ENCODE measurements at regions not wholly inside any gene's neighbourhood (a gene's known extent, or its start where the extent isn't known, plus 50 kb on each side); places are given as distances from the start of the nearest gene placed in this dataset.

DNA sequence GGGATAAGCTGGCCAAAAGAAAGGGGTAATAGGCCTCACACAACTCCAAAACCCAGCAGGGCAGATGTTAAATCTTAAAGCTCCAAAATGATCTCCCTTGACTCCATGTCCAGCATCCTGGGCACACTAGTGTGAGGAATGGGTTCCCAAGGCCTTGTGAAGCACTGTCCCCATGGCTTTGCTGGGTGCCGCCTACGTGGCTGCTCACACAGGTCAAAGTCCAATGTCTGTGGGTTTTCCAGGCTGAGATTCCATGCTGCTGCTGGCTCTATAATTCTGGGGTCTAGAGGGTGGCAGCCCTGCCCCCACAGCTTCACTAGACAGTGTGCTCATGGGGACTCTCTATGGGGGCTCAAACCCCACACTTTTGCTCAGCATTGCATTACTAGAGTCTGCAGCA lies 145.3 kb upstream of the GRIN2B start:
- Histone ChIP-seq H3K9ac (ENCODE audit: insufficient read length) (no peak overlapping the region), H3K4me3 (no peak overlapping the region), H3K9me3 (ENCODE audit: low read depth, low read length) (no peaks in the 10 kb centered on the region), H3K36me3 (ENCODE audit: insufficient read depth, low read length) (no peaks in the 10 kb centered on the region), H3K27ac (no peak overlapping the region)
- DNase-seq (ENCODE audit: low read depth, low spot score): no peak
- TF ChIP-seq POLR2AphosphoS5 (IDR thresholded peaks at IDR 0.05; ENCODE audit: borderline replicate concordance, low read depth, low read length) (no peak), EZH2 (IDR thresholded peaks at IDR 0.05) (no peak), FOXP2 (optimal IDR thresholded peaks at IDR 0.05; ENCODE audit: control extremely low read depth, extremely low read length, insufficient read depth) (no peak)

DNA sequence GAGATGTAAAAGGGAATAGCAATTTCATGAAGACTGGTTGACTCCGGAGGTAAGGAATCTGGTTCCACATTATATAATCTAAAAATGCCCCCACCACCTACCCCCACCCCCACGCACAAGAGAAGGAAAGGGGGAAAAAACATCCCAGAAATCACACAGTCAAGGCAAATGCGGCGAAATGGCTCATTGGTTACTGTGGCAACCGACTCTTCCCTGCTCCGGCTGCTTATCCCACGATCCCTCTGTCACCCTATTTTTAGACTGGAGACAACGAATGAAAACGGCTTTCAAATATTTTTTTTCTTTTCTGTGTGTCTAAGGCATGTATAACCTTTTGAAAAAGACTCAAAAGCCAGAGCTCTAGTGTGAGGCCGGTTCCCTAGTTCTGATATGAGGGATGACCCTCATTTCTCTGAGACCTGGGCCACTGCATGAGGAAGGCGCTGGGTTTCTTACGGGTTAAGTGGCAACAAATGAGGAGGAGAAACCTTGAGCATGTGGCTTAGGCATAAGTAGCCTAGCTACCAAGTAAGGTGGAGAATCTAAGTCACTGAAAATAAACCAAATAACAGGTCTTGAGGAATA lies 148.3 kb upstream of the GRIN2B start:
- TF ChIP-seq EZH2 (IDR thresholded peaks at IDR 0.05) (no peak), FOXP2 (optimal IDR thresholded peaks at IDR 0.05; ENCODE audit: control extremely low read depth, extremely low read length, insufficient read depth) (no peak), POLR2AphosphoS5 (IDR thresholded peaks at IDR 0.05; ENCODE audit: borderline replicate concordance, low read depth, low read length) (no peak)

GRCh38 chr12:14135996-14136395 lies 154.6 kb upstream of the GRIN2B start:
- Histone ChIP-seq H3K4me3 (no peak overlapping the region), H3K9ac (ENCODE audit: insufficient read length) (no peak overlapping the region), H3K27ac (no peak overlapping the region), H3K9me3 (ENCODE audit: low read depth, low read length) (no peaks in the 10 kb centered on the region), H3K36me3 (ENCODE audit: insufficient read depth, low read length) (no peaks in the 10 kb centered on the region)
- no peak for DNase-seq (ENCODE audit: low read depth, low spot score)
- TF ChIP-seq FOXP2 (optimal IDR thresholded peaks at IDR 0.05; ENCODE audit: control extremely low read depth, extremely low read length, insufficient read depth) (no peak), POLR2AphosphoS5 (IDR thresholded peaks at IDR 0.05; ENCODE audit: borderline replicate concordance, low read depth, low read length) (no peak), EZH2 (IDR thresholded peaks at IDR 0.05) (no peak)

More for the DNA sequence above, 148.3 kb upstream of the GRIN2B start:
- DNase-seq (ENCODE audit: low read depth, low spot score): no peak
- no peaks in the 10 kb centered on the region for H3K36me3 ChIP-seq (ENCODE audit: insufficient read depth, low read length)
- no peak overlapping the region for H3K4me3 ChIP-seq
- H3K27ac ChIP-seq: no peak overlapping the region
- no peak overlapping the region for H3K9ac ChIP-seq (ENCODE audit: insufficient read length)
- no peaks in the 10 kb centered on the region for H3K9me3 ChIP-seq (ENCODE audit: low read depth, low read length)

DNA sequence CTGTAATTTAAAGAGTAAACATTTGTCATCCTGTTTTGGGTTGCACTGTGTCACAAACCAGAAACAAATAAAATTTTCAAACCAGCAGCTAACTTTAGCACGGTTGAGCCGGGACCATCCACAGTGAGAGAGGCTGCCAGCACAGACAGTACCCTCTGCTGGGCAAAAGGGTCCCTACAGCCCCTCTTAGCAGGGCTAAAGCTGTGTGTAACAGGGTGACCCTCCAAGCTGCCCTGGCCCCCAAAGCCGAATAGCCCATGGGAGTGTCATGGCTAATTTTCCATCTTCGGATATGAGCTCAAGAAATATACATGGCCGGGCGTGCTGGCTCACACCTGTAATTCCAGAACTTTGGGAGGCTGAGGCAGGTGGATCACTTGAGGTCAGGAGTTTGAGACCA lies 157.1 kb upstream of the GRIN2B start:
- H3K4me3 ChIP-seq: no peak overlapping the region
- H3K9ac ChIP-seq (ENCODE audit: insufficient read length): no peak overlapping the region
- DNase-seq (ENCODE audit: low read depth, low spot score): no peak
- no peaks in the 10 kb centered on the region for H3K36me3 ChIP-seq (ENCODE audit: insufficient read depth, low read length)
- H3K9me3 ChIP-seq (ENCODE audit: low read depth, low read length): no peaks in the 10 kb centered on the region
- H3K27ac ChIP-seq: no peak overlapping the region
- TF ChIP-seq FOXP2 (optimal IDR thresholded peaks at IDR 0.05; ENCODE audit: control extremely low read depth, extremely low read length, insufficient read depth) (no peak), POLR2AphosphoS5 (IDR thresholded peaks at IDR 0.05; ENCODE audit: borderline replicate concordance, low read depth, low read length) (no peak), EZH2 (IDR thresholded peaks at IDR 0.05) (no peak)

DNA sequence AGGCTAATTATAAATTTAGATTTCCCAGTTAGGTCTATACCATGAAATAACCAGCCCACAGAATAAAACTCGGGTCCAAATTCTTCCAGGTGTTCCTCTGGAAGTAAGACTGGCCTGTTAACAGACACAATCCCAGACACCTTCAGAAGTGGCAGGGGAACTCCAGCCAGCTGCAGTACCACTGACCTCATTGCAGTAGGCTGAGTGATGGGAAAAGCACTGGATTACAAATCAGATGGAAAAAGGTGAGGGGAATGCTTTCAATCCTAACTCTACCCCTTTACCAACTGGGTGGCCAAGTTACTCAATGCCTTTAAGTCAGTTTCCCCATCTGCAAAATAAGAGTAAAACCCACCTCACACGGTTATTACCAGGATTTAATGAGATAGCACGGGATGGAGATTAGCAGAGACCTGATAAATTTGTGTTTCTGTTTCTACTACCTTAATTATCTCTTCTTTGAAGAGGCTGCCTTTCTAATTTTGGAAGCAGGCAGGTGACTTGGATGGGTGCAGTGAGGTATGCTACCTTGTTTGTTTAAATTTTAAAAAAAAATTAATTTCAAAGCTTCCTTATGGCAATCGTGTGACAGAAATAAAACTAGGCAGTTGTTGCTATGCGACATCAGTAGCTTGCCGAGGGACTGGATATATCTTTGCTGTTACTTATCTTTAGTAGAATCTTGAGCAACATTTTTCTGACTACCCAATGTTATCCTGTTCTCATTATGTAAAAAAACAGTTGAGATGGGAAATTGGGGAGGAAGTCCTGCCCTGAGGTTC lies 167.3 kb upstream of the GRIN2B start:
- H3K27ac ChIP-seq: no peak overlapping the region
- H3K4me3 ChIP-seq: no peak overlapping the region
- no peak for TF ChIP-seq FOXP2 (optimal IDR thresholded peaks at IDR 0.05; ENCODE audit: control extremely low read depth, extremely low read length, insufficient read depth)
- TF ChIP-seq EZH2 (IDR thresholded peaks at IDR 0.05): no peak
- no peak for TF ChIP-seq POLR2AphosphoS5 (IDR thresholded peaks at IDR 0.05; ENCODE audit: borderline replicate concordance, low read depth, low read length)
- no peaks in the 10 kb centered on the region for H3K36me3 ChIP-seq (ENCODE audit: insufficient read depth, low read length)
- no peak for DNase-seq (ENCODE audit: low read depth, low spot score)
- H3K9ac ChIP-seq (ENCODE audit: insufficient read length): no peak overlapping the region
- no peaks in the 10 kb centered on the region for H3K9me3 ChIP-seq (ENCODE audit: low read depth, low read length)

DNA sequence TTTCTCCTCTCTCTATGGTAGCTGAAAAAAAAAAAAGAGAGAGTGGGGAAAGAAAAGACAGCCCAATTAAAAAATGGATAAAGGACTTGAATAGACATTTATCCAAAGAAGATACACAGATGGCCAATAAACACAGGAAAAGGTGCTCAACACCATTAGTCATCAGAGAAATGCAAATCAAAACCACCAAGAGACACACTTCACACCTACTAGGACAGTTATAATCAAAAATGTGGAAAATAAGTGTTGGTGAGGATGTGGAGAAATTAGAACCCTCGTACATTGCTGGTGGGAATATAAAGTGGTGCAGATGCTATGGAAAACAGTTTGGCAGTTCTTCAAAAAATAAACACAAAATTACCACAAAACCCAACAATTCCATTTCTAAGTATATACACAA lies 172.4 kb upstream of the GRIN2B start:
- no peak for DNase-seq (ENCODE audit: low read depth, low spot score)
- Histone ChIP-seq H3K9me3 (ENCODE audit: low read depth, low read length) (no peaks in the 10 kb centered on the region), H3K27ac (no peak overlapping the region), H3K36me3 (ENCODE audit: insufficient read depth, low read length) (no peaks in the 10 kb centered on the region), H3K9ac (ENCODE audit: insufficient read length) (no peak overlapping the region), H3K4me3 (no peak overlapping the region)
- TF ChIP-seq POLR2AphosphoS5 (IDR thresholded peaks at IDR 0.05; ENCODE audit: borderline replicate concordance, low read depth, low read length) (no peak), FOXP2 (optimal IDR thresholded peaks at IDR 0.05; ENCODE audit: control extremely low read depth, extremely low read length, insufficient read depth) (no peak), EZH2 (IDR thresholded peaks at IDR 0.05) (no peak)

GRCh38 chr12:14156606-14157005 lies 175.2 kb upstream of the GRIN2B start:
- H3K9me3 ChIP-seq (ENCODE audit: low read depth, low read length): no peaks in the 10 kb centered on the region
- TF ChIP-seq POLR2AphosphoS5 (IDR thresholded peaks at IDR 0.05; ENCODE audit: borderline replicate concordance, low read depth, low read length) (no peak), FOXP2 (optimal IDR thresholded peaks at IDR 0.05; ENCODE audit: control extremely low read depth, extremely low read length, insufficient read depth) (no peak), EZH2 (IDR thresholded peaks at IDR 0.05) (no peak)

GRCh38 chr12:14157088-14157747 lies 175.8 kb upstream of the GRIN2B start:
- Histone ChIP-seq H3K36me3 (ENCODE audit: insufficient read depth, low read length) (no peaks in the 10 kb centered on the region), H3K27ac (no peak overlapping the region), H3K9me3 (ENCODE audit: low read depth, low read length) (no peaks in the 10 kb centered on the region), H3K9ac (ENCODE audit: insufficient read length) (no peak overlapping the region), H3K4me3 (no peak overlapping the region)
- TF ChIP-seq FOXP2 (optimal IDR thresholded peaks at IDR 0.05; ENCODE audit: control extremely low read depth, extremely low read length, insufficient read depth) (no peak), POLR2AphosphoS5 (IDR thresholded peaks at IDR 0.05; ENCODE audit: borderline replicate concordance, low read depth, low read length) (no peak), EZH2 (IDR thresholded peaks at IDR 0.05) (no peak)
- DNase-seq (ENCODE audit: low read depth, low spot score): no peak

More at GRCh38 chr12:14156606-14157005, 175.2 kb upstream of the GRIN2B start:
- no peak overlapping the region for H3K9ac ChIP-seq (ENCODE audit: insufficient read length)
- DNase-seq (ENCODE audit: low read depth, low spot score): no peak
- H3K27ac ChIP-seq: no peak overlapping the region
- no peaks in the 10 kb centered on the region for H3K36me3 ChIP-seq (ENCODE audit: insufficient read depth, low read length)
- H3K4me3 ChIP-seq: no peak overlapping the region
